Neural cell (in vitro differentiated cells): ENCODE measurements at regions not wholly inside any gene's neighbourhood (a gene's known extent, or its start where the extent isn't known, plus 50 kb on each side); places are given as distances from the start of the nearest gene placed in this dataset.

Source experiments
- H2AFZ ChIP-seq: fragments of 200-600, 300-800 bp; sonication (generic), shearing (Covaris generic); 2 replicates; pipeline ENCODE4 v1.6.0; 2014; ENCODE audit warnings: low read depth, mild to moderate bottlenecking, antibody characterized with exemption, low read length, moderate library complexity
- H3F3A ChIP-seq: fragments of 200-600 bp; shearing (Covaris generic); 2 replicates; pipeline ENCODE4 v1.6.1; 2016; ENCODE audit warnings: mild to moderate bottlenecking, moderate library complexity, mixed read lengths, antibody characterized with exemption, low read length; ENCODE audit not compliant: insufficient read depth, poor library complexity, severe bottlenecking
- H3K27ac ChIP-seq: fragments of 200-600, 300-800 bp; sonication (generic), shearing (Covaris generic); 2 replicates; pipeline ENCODE4 v1.5.1; 2014; ENCODE audit warnings: mild to moderate bottlenecking, low read length, moderate library complexity
- H3K27me3 ChIP-seq: fragments of 300-800, 200-600 bp; sonication (generic), shearing (Covaris generic); 2 replicates; pipeline ENCODE4 v1.6.0; 2014; ENCODE audit warnings: mild to moderate bottlenecking, low read depth, low read length, moderate library complexity; ENCODE audit not compliant: insufficient read depth
- H3K36me3 ChIP-seq: fragments of 300-800, 200-600 bp; sonication (generic), shearing (Covaris generic); 2 replicates; pipeline ENCODE4 v1.5.1; 2014; ENCODE audit warnings: mild to moderate bottlenecking, antibody characterized with exemption, low read length, moderate library complexity; ENCODE audit not compliant: insufficient read depth
- H3K4me2 ChIP-seq: fragments of 300-800, 200-600 bp; sonication (generic), shearing (Covaris generic); 2 replicates; pipeline ENCODE4 v1.6.0; 2014; ENCODE audit warnings: mild to moderate bottlenecking, low read length
- H3K4me3 ChIP-seq: fragments of 300-800, 200-600 bp; sonication (generic), shearing (Covaris generic); 2 replicates; pipeline ENCODE4 v1.5.1; 2014; ENCODE audit warnings: mild to moderate bottlenecking, low read length, moderate library complexity
- H3K79me2 ChIP-seq: fragments of 200-600 bp; shearing (Covaris generic); replicated peaks from 2 replicates; pipeline ENCODE4 v1.6.0; 2014; ENCODE audit warnings: mild to moderate bottlenecking, low read length, moderate library complexity; ENCODE audit not compliant: insufficient read depth
- H3K9ac ChIP-seq: fragments of 300-800, 200-600 bp; sonication (generic), shearing (Covaris generic); 2 replicates; pipeline ENCODE4 v1.6.1; 2016; ENCODE audit warnings: mild to moderate bottlenecking, low read length, mixed read lengths
- H3K9me2 ChIP-seq: fragments of 200-600 bp; shearing (Covaris generic); 2 replicates; pipeline ENCODE4 v1.6.1; 2016; ENCODE audit warnings: mild to moderate bottlenecking, low read length, mixed read lengths; ENCODE audit not compliant: insufficient read depth
- H3K9me3 ChIP-seq: fragments of 200-600, 300-800 bp; sonication (generic), shearing (Covaris generic); 2 replicates; pipeline ENCODE4 v1.6.1; 2016; ENCODE audit warnings: mild to moderate bottlenecking, mixed run types, low read length, moderate library complexity, mixed read lengths
- H4K20me1 ChIP-seq: fragments of 200-600 bp; shearing (Covaris generic); 2 replicates; pipeline ENCODE4 v1.6.1; 2016; ENCODE audit warnings: mild to moderate bottlenecking, mixed run types; ENCODE audit not compliant: insufficient read depth
- EP300 ChIP-seq: fragments of 450-650 bp; conservative IDR thresholded peaks from 2 replicates; pipeline ENCODE4 v1.6.1; 2014; ENCODE audit warnings: antibody characterized with exemption, mild to moderate bottlenecking, moderate library complexity; ENCODE audit not compliant: poor library complexity, severe bottlenecking
- EZH2 ChIP-seq: fragments of 200-600, 300-800 bp; shearing (Covaris generic), sonication (generic); IDR thresholded peaks from 2 replicates; pipeline ENCODE4 v1.6.1; 2014; ENCODE audit warnings: antibody characterized with exemption, low read length, borderline replicate concordance, mild to moderate bottlenecking; ENCODE audit not compliant: insufficient read depth, poor library complexity, severe bottlenecking
- MXI1 ChIP-seq: fragments of 450-650 bp; conservative IDR thresholded peaks from 2 replicates; pipeline ENCODE4 v1.6.1; 2014; ENCODE audit warnings: antibody characterized with exemption, mild to moderate bottlenecking; ENCODE audit not compliant: poor library complexity, severe bottlenecking
- POLR2AphosphoS5 ChIP-seq: IDR thresholded peaks from 2 replicates; pipeline ENCODE4 v1.6.1; 2012
- RAD21 ChIP-seq: fragments of 450-650 bp; conservative IDR thresholded peaks from 2 replicates; pipeline ENCODE4 v1.6.1; 2014; ENCODE audit warnings: antibody characterized with exemption, mild to moderate bottlenecking, moderate library complexity
- SMC3 ChIP-seq: fragments of 450-650 bp; conservative IDR thresholded peaks from 2 replicates; pipeline ENCODE4 v1.6.1; 2014; ENCODE audit warnings: antibody characterized with exemption, mild to moderate bottlenecking, moderate library complexity; ENCODE audit not compliant: poor library complexity
- TAF1 ChIP-seq: IDR thresholded peaks from 2 replicates; pipeline ENCODE4 v1.6.1; 2012; ENCODE audit warnings: low read depth
- TF ChIP-seq, protein P1 (sequence below): IDR thresholded peaks from 2 replicates; pipeline ENCODE4 v1.6.1; 2012; ENCODE audit warnings: borderline replicate concordance
- TF ChIP-seq, protein P2 (sequence below): fragments of 450-650 bp; IDR thresholded peaks from 2 replicates; pipeline ENCODE4 v1.5.1; 2014; ENCODE audit warnings: antibody characterized with exemption, mild to moderate bottlenecking, moderate library complexity; ENCODE audit not compliant: poor library complexity, severe bottlenecking

DNA sequence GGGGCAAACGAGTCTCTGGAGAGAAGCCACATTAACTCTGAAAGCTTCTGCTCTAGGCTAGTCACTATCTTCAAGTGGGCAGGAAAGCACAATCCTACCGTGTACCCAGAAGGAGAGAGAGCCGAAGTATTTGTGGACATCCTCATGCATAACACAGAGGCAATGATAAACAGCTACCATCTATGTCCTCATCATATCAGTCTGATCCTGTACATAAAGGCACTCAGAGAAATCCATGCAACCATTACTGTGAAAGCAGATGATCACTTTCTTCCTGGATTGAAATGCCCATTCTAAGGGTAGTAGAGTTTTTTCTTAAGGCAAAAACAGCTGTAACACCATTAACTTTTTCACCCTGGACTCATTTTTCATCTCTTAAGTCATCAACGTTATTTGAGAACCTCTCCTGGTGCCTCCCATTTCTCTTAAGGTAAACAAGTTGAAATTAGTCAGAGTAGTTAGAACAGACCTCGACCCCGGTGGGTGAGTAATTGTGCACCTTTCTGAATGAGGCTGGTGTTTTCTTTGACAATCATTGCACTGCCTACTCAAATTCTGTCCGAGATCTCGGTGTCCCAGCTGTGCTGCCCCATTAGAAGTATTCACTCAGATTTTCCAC, 327.4 kb downstream of the SHQ1 start:
- Histone ChIP-seq H2AFZ (no peak overlapping the region), H3K79me2 (no peaks in the 10 kb centered on the region), H3K27me3 (no peaks in the 10 kb centered on the region), H3K4me3 (no peak overlapping the region), H3K4me2 (no peak overlapping the region), H3F3A (no peaks in the 10 kb centered on the region), H3K9ac (no peak overlapping the region), H3K36me3 (no peaks in the 10 kb centered on the region), H3K9me3 (no peaks in the 10 kb centered on the region), H3K27ac (no peak overlapping the region), H4K20me1 (no peaks in the 10 kb centered on the region), H3K9me2 (no peaks in the 10 kb centered on the region)
- no peak for TF ChIP-seq POLR2AphosphoS5
- no peak for TF ChIP-seq MXI1
- TF ChIP-seq SMC3 = no peak
- no peak for TF ChIP-seq RAD21
- no peak for TF ChIP-seq TAF1
- TF ChIP-seq, protein P1, sequence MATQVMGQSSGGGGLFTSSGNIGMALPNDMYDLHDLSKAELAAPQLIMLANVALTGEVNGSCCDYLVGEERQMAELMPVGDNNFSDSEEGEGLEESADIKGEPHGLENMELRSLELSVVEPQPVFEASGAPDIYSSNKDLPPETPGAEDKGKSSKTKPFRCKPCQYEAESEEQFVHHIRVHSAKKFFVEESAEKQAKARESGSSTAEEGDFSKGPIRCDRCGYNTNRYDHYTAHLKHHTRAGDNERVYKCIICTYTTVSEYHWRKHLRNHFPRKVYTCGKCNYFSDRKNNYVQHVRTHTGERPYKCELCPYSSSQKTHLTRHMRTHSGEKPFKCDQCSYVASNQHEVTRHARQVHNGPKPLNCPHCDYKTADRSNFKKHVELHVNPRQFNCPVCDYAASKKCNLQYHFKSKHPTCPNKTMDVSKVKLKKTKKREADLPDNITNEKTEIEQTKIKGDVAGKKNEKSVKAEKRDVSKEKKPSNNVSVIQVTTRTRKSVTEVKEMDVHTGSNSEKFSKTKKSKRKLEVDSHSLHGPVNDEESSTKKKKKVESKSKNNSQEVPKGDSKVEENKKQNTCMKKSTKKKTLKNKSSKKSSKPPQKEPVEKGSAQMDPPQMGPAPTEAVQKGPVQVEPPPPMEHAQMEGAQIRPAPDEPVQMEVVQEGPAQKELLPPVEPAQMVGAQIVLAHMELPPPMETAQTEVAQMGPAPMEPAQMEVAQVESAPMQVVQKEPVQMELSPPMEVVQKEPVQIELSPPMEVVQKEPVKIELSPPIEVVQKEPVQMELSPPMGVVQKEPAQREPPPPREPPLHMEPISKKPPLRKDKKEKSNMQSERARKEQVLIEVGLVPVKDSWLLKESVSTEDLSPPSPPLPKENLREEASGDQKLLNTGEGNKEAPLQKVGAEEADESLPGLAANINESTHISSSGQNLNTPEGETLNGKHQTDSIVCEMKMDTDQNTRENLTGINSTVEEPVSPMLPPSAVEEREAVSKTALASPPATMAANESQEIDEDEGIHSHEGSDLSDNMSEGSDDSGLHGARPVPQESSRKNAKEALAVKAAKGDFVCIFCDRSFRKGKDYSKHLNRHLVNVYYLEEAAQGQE = no peak

DNA sequence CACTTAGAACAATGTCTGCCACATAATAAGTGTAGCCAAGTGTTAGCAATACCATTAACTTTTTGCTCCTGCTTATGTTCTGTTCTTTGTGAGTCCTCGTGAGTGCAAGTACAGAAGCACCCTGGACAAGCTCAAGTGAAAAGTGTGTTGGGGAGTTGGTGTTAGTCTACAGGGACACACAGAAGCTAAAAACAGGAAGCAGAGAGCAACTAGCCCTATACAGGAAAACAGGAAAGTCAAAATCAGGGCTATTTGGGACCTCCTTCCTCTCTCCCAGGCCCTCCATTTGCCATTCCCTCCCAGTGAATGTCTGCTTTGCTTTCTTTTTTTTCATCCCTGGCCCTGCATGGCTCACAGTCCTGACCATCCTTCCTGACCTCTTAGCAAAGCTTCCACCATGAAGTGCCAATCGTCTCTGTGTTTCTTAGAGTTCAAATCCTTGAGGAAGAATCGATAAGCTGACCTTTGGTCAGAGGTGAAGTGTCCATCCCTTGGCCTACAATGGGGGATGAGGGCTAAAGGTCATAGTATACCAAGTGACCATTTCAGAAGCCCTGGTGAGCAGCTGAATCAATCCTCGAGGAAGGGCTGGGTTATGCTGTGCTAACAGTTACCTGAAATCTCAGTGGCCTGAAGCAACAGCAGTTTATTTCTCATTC, 328.2 kb downstream of the SHQ1 start:
- Histone ChIP-seq H3K27ac (no peak overlapping the region), H3K79me2 (no peaks in the 10 kb centered on the region), H3K27me3 (no peaks in the 10 kb centered on the region), H3K4me3 (no peak overlapping the region), H3K4me2 (no peak overlapping the region), H2AFZ (no peak overlapping the region), H4K20me1 (no peaks in the 10 kb centered on the region), H3K9ac (no peak overlapping the region), H3K9me2 (no peaks in the 10 kb centered on the region), H3K9me3 (no peaks in the 10 kb centered on the region), H3K36me3 (no peaks in the 10 kb centered on the region), H3F3A (no peaks in the 10 kb centered on the region)
- TF ChIP-seq SMC3 = no peak
- TF ChIP-seq, protein P1 = no peak
- TF ChIP-seq, protein P2, sequence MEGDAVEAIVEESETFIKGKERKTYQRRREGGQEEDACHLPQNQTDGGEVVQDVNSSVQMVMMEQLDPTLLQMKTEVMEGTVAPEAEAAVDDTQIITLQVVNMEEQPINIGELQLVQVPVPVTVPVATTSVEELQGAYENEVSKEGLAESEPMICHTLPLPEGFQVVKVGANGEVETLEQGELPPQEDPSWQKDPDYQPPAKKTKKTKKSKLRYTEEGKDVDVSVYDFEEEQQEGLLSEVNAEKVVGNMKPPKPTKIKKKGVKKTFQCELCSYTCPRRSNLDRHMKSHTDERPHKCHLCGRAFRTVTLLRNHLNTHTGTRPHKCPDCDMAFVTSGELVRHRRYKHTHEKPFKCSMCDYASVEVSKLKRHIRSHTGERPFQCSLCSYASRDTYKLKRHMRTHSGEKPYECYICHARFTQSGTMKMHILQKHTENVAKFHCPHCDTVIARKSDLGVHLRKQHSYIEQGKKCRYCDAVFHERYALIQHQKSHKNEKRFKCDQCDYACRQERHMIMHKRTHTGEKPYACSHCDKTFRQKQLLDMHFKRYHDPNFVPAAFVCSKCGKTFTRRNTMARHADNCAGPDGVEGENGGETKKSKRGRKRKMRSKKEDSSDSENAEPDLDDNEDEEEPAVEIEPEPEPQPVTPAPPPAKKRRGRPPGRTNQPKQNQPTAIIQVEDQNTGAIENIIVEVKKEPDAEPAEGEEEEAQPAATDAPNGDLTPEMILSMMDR = no peak
- no peak for TF ChIP-seq EZH2
- no peak for TF ChIP-seq MXI1
- no peak for TF ChIP-seq POLR2AphosphoS5
- TF ChIP-seq RAD21 = no peak
- TF ChIP-seq TAF1 = no peak
- no peak for TF ChIP-seq EP300
